ENCODE measurements at regions not wholly inside any gene's neighbourhood (a gene's known extent, or its start where the extent isn't known, plus 50 kb on each side); places are given as distances from the start of the nearest gene placed in this dataset.

- H3K36me3 ChIP-seq, result no peaks in the 10 kb centered on the region
- intact Hi-C loops (cut with DNase I; ENCODE audit: low total_unique reads), result no loop called here
- H3K9me3 ChIP-seq, result no peaks in the 10 kb centered on the region
- no peak overlapping the region for H3K27ac ChIP-seq
- TF ChIP-seq POLR2A (IDR thresholded peaks at IDR 0.05) (no peak), CTCF (IDR thresholded peaks at IDR 0.05) (no peak), POLR2AphosphoS5 (IDR thresholded peaks at IDR 0.05) (no peak)
- H3K4me3 ChIP-seq, result no peak overlapping the region
- DNase-seq (ENCODE audit: low spot score in 2 of 2), result no peak
- H3K27me3 ChIP-seq, result no peaks in the 10 kb centered on the region
- H3K4me1 ChIP-seq, result no peaks in the 10 kb centered on the region
These were observed 65.1 kb upstream of the NEBL start for GRCh38 chr10:20962165-20962564.

GRCh38 chr10:20959242-20959641, 62.1 kb upstream of the NEBL start:
- H3K9me3 ChIP-seq, result no peaks in the 10 kb centered on the region
- TF ChIP-seq POLR2A (IDR thresholded peaks at IDR 0.05) (no peak), CTCF (IDR thresholded peaks at IDR 0.05) (no peak), POLR2AphosphoS5 (IDR thresholded peaks at IDR 0.05) (no peak)
- intact Hi-C loops (cut with DNase I; ENCODE audit: low total_unique reads), result no loop called here

GRCh38 chr10:20958764-20959163, 61.7 kb upstream of the NEBL start:
- DNase-seq (ENCODE audit: low spot score in 2 of 2), result no peak
- Histone ChIP-seq H3K4me1 (no peaks in the 10 kb centered on the region), H3K9me3 (no peaks in the 10 kb centered on the region), H3K4me3 (no peak overlapping the region), H3K27ac (no peak overlapping the region), H3K27me3 (no peaks in the 10 kb centered on the region), H3K36me3 (no peaks in the 10 kb centered on the region)
- no peak for TF ChIP-seq CTCF (IDR thresholded peaks at IDR 0.05)
- TF ChIP-seq POLR2A (IDR thresholded peaks at IDR 0.05), result no peak
- TF ChIP-seq POLR2AphosphoS5 (IDR thresholded peaks at IDR 0.05), result no peak
- intact Hi-C loops (cut with DNase I; ENCODE audit: low total_unique reads), result no loop called here

More at GRCh38 chr10:20959242-20959641, 62.1 kb upstream of the NEBL start:
- no peaks in the 10 kb centered on the region for H3K4me1 ChIP-seq
- H3K27ac ChIP-seq, result no peak overlapping the region
- H3K36me3 ChIP-seq, result no peaks in the 10 kb centered on the region
- H3K4me3 ChIP-seq, result no peak overlapping the region
- DNase-seq (ENCODE audit: low spot score in 2 of 2), result no peak
- H3K27me3 ChIP-seq, result no peaks in the 10 kb centered on the region

- H3K9me3 ChIP-seq, result no peaks in the 10 kb centered on the region
- intact Hi-C loops (cut with DNase I; ENCODE audit: low total_unique reads), result no loop called here
- no peak overlapping the region for H3K27ac ChIP-seq
- H3K4me3 ChIP-seq, result no peak overlapping the region
- DNase-seq (ENCODE audit: low spot score in 2 of 2), result no peak
- H3K4me1 ChIP-seq, result no peaks in the 10 kb centered on the region
- no peaks in the 10 kb centered on the region for H3K36me3 ChIP-seq
- TF ChIP-seq CTCF (IDR thresholded peaks at IDR 0.05) (no peak), POLR2AphosphoS5 (IDR thresholded peaks at IDR 0.05) (no peak), POLR2A (IDR thresholded peaks at IDR 0.05) (no peak)
- no peaks in the 10 kb centered on the region for H3K27me3 ChIP-seq
These were observed 61.1 kb upstream of the NEBL start for GRCh38 chr10:20958225-20958624.

GRCh38 chr10:20957744-20958143, 60.6 kb upstream of the NEBL start:
- no peak overlapping the region for H3K4me3 ChIP-seq
- H3K36me3 ChIP-seq, result no peaks in the 10 kb centered on the region
- TF ChIP-seq POLR2A (IDR thresholded peaks at IDR 0.05) (no peak), CTCF (IDR thresholded peaks at IDR 0.05) (no peak), POLR2AphosphoS5 (IDR thresholded peaks at IDR 0.05) (no peak)
- no peaks in the 10 kb centered on the region for H3K27me3 ChIP-seq
- no peak overlapping the region for H3K27ac ChIP-seq
- intact Hi-C loops (cut with DNase I; ENCODE audit: low total_unique reads), result no loop called here
- no peaks in the 10 kb centered on the region for H3K9me3 ChIP-seq
- no peak for DNase-seq (ENCODE audit: low spot score in 2 of 2)
- no peaks in the 10 kb centered on the region for H3K4me1 ChIP-seq

All from breast epithelium (tissue), 4 donors.